ENCODE measurements at regions not wholly inside any gene's neighbourhood (a gene's known extent, or its start where the extent isn't known, plus 50 kb on each side); places are given as distances from the start of the nearest gene placed in this dataset.

DNA sequence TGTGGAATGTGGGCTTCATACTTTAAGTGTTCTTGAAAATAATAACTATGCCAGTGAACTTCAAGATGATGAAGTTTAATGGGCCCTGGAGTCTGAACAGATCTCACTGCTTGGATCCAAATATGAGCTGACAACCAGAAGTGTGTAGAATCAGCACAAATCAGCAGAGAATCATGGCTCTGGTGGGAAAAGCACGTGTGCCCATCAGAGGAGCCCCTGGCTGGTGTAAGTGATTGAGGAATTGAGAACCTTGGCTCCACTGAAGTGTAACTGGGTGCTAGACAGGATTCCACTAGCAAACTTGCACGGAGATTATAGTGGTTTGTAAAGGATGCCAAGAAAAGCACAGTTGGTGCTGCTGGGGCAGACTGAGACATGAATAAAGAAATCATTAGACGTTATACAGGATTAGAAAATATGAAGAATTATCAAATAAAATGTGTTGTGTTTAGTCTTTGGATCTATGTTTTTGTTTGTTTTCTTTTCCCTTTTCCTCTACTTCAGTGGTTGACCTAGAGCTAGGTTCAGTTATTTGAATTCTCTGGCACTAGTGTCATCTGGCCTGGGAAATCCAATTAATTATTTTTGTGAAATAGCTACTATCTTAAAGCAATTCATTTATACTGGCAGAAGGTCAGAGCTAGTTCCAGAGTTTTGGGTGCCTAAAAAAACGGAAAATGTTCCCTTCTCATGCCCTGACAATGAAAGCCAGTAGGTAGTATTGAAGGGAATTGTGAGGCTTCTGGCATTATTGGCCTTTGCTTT, 175.7 kb upstream of the MEOX2 start:
- TF ChIP-seq EGR1 (IDR thresholded peaks at IDR 0.05) = no peak

DNA sequence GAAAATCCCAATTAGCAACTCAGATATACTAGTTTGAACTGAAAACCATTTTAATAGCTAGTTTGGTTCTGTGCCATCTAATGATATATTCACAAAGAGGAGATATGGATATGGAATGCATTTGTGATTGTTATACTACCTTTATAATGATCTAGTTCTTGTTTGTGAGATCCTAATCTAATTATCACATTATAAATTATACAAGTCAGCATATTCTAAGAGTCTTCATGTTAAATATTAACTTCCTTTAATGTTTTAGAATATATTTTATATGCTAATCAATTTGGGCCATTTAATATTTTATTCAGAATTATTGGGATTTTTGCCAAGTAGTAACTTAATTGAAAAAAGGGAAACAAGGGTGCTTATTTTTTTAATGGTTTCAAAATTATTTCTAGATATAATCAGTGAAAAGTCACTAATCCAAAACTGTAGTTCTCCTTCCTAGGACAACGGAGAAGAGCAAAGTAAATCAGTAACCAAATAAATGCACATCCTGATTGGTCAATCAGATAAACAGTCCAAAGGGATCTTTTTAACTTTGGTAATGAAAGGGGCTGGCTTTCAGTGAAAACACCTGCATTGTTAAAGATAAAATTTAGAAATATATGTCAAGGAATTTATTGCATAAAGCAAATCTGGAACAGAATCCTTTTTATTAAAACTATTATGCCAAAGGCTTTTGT, 173.9 kb upstream of the MEOX2 start:
- no peak for TF ChIP-seq CEBPB (IDR thresholded peaks at IDR 0.05)
- no peak for TF ChIP-seq EP300 (IDR thresholded peaks at IDR 0.05; ENCODE audit: borderline replicate concordance)
- no peak for TF ChIP-seq EGR1 (IDR thresholded peaks at IDR 0.05)
- no peak for TF ChIP-seq MAX (IDR thresholded peaks at IDR 0.05)
- TF ChIP-seq FOXM1 (IDR thresholded peaks at IDR 0.05; ENCODE audit: borderline replicate concordance, low read depth) = no peak
- no peak for TF ChIP-seq NFIC (IDR thresholded peaks at IDR 0.05)
- TF ChIP-seq YY1 (IDR thresholded peaks at IDR 0.05; ENCODE audit: low read depth) = no peak
- TF ChIP-seq REST (IDR thresholded peaks at IDR 0.05; ENCODE audit: low read depth) = no peak

GRCh38 chr7:15857026-15857425, 170.5 kb upstream of the MEOX2 start:
- TF ChIP-seq CEBPB (IDR thresholded peaks at IDR 0.05) = no peak
- TF ChIP-seq FOXM1 (IDR thresholded peaks at IDR 0.05; ENCODE audit: borderline replicate concordance, low read depth) = no peak
- TF ChIP-seq TAF1 (IDR thresholded peaks at IDR 0.05; ENCODE audit: low read depth) = no peak
- TF ChIP-seq TCF12 (IDR thresholded peaks at IDR 0.05; ENCODE audit: low read depth) = no peak
- TF ChIP-seq REST (IDR thresholded peaks at IDR 0.05; ENCODE audit: low read depth) = no peak

- TF ChIP-seq CREB1 (IDR thresholded peaks at IDR 0.05; ENCODE audit: low read depth) (no peak), RAD21 (IDR thresholded peaks at IDR 0.05; ENCODE audit: low read depth) (no peak), REST (IDR thresholded peaks at IDR 0.05; ENCODE audit: low read depth) (no peak), CEBPB (IDR thresholded peaks at IDR 0.05) (no peak)
- TF ChIP-seq, protein P1, sequence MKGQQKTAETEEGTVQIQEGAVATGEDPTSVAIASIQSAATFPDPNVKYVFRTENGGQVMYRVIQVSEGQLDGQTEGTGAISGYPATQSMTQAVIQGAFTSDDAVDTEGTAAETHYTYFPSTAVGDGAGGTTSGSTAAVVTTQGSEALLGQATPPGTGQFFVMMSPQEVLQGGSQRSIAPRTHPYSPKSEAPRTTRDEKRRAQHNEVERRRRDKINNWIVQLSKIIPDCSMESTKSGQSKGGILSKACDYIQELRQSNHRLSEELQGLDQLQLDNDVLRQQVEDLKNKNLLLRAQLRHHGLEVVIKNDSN (IDR thresholded peaks at IDR 0.05) = no peak
These were observed 169.8 kb upstream of the MEOX2 start for GRCh38 chr7:15856311-15856710.

- TF ChIP-seq TEAD4 (IDR thresholded peaks at IDR 0.05) = no peak
- TF ChIP-seq REST (IDR thresholded peaks at IDR 0.05; ENCODE audit: low read depth) = no peak
- TF ChIP-seq CREB1 (IDR thresholded peaks at IDR 0.05; ENCODE audit: low read depth) = no peak
- no peak for TF ChIP-seq CEBPB (IDR thresholded peaks at IDR 0.05)
- TF ChIP-seq MAX (IDR thresholded peaks at IDR 0.05) = no peak
- no peak for TF ChIP-seq YY1 (IDR thresholded peaks at IDR 0.05; ENCODE audit: low read depth)
- no peak for TF ChIP-seq EGR1 (IDR thresholded peaks at IDR 0.05)
- no peak for TF ChIP-seq NFIC (IDR thresholded peaks at IDR 0.05)
- TF ChIP-seq RAD21 (IDR thresholded peaks at IDR 0.05; ENCODE audit: low read depth) = no peak
- TF ChIP-seq ZBTB7A (IDR thresholded peaks at IDR 0.05; ENCODE audit: low read depth) = no peak
- TF ChIP-seq, protein P1 (IDR thresholded peaks at IDR 0.05) = no peak
- no peak for TF ChIP-seq FOXM1 (IDR thresholded peaks at IDR 0.05; ENCODE audit: borderline replicate concordance, low read depth)
- no peak for TF ChIP-seq TAF1 (IDR thresholded peaks at IDR 0.05; ENCODE audit: low read depth)
- TF ChIP-seq TCF12 (IDR thresholded peaks at IDR 0.05; ENCODE audit: low read depth) = no peak
- TF ChIP-seq EP300 (IDR thresholded peaks at IDR 0.05; ENCODE audit: borderline replicate concordance) = no peak
These were observed 169.1 kb upstream of the MEOX2 start for GRCh38 chr7:15855525-15856109.
